ENCODE measurements at regions not wholly inside any gene's neighbourhood (a gene's known extent, or its start where the extent isn't known, plus 50 kb on each side); places are given as distances from the start of the nearest gene placed in this dataset.
"Not testable (repeated sequence)": the region's sequence is repeated elsewhere in the genome, so short reads cannot be mapped to it uniquely, and the experiment has no call there.

DNA sequence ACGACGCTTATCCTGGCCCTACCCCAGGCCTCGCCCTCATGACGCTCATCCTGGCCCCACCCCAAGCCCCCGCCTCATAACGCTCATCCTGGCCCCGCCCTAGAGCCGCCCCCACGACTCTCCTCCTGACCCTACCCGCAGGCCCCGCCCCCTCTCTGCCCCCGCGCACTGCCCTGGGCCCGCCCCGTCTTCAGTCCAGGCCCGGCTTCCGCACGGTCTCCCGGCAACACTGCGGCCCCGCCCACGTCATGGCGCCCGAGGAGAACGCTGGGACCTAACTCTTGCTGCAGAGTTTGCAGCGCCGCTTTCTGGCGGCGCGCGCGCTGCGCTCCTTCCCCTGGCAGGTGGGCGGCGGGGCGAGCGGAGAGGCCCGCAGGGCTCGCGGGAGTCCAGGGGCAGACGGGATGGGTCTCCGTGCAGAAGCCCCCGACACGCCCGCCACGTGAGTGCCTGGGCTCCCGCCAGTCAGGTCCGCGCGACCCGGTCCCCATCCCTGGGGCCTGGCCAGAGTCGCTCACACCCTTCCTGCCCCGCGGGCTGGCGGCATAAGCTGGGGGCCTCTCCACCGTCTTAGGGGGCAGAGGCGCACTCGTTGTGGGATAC lies 52.5 kb upstream of the ROPN1B start:
- DNase-seq (ENCODE audit: low spot score), result no peak

DNA sequence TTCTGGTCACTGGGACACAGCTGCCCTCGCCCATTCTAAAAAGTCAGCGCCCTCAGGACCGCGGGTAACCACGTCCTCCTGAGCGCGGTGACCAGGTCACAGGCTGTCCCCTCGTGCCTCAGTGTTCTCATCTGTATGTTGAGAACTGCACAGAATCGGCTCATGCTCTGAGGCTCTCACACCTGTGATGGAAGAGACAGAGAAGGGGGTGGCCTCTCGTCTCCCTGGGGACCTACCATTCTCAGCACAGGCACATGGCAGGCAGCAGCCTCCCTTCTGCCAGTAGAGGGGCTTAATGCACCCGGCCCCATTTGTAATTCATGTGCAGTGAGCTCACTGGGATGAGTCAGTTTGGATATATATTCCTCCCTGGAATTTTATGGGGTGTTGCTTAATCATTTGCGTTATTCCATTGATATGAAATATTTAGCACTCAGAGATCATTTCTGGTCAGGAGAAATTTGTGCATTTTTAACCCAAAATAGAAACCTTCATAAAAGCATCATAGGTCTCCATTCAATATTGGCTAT lies 51.9 kb upstream of the ROPN1B start:
- DNase-seq (ENCODE audit: low spot score), result not testable (repeated sequence)

GRCh38 chr3:125918024-125918423 lies 51.0 kb upstream of the ROPN1B start:
- DNase-seq (ENCODE audit: low spot score), result not testable (repeated sequence)

DNA sequence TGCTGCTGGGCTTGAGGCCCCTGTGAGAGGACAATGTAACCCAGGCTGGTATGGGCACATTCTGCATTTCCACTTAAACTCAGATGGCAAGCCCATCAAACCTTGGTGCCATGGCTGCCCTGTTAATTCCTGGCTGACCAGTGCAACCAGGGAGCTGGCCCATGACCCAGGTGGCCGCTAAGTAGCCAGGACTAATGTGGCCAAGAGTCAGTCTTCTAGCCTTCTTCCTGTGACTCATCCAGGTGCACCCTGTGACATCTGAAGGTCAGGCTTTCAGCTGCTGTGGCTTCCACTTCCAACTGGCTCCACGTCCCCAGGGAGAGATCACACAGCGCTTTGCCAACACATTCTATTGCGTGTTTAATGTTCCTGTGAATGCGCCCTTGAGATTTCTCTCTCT lies 50.5 kb upstream of the ROPN1B start:
- not testable (repeated sequence) for DNase-seq (ENCODE audit: low spot score)

- DNase-seq (ENCODE audit: low spot score), result not testable (repeated sequence)
Measured at GRCh38 chr3:125918866-125919265, 50.1 kb upstream of the ROPN1B start.
